ENCODE measurements at regions not wholly inside any gene's neighbourhood (a gene's known extent, or its start where the extent isn't known, plus 50 kb on each side); places are given as distances from the start of the nearest gene placed in this dataset.

GRCh38 chr4:57490520-57491255 is 380.5 kb upstream of the IGFBP7 start:
- no peak for DNase-seq (ENCODE audit: low spot score)
- intact Hi-C loops (cut with DNase I): no loop called here

DNA sequence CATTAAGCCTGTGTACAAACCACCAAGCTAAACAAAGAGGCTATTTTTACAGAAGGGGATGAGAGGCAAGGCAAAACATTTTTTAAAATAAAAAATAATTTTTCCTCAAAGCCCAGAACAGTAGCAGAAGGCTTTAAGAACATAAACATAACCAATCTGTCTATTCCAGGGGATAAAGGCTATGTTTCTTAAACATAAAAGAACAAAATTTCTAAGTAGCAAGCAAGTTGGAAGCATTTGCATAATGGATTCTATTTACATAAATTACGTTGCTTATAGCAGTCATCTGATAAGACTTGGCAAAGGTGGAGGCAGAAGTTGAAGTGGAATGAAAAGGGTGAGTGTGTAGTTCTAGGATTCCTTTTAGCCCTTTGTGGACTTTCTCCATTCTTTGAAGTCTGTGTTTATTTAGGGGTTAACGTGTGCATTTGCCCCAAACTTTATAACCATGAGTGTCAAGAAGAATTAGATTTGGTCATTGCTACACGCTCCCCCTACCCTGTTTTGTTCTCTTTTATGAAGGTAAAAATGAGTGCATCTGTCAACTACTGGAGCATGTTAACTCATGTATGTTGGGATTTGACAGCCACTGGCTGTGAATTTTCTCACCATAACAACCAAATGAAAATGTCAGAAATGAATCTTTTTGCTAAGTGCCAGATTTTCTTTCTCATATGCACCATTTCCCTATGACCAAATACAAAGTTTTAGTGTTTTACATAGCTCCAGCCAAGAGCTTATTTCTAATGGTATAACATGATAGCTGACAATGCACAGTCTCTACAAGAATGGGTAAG is 378.4 kb upstream of the IGFBP7 start:
- intact Hi-C loops (cut with DNase I): no loop called here
- no peak for DNase-seq (ENCODE audit: low spot score)

DNA sequence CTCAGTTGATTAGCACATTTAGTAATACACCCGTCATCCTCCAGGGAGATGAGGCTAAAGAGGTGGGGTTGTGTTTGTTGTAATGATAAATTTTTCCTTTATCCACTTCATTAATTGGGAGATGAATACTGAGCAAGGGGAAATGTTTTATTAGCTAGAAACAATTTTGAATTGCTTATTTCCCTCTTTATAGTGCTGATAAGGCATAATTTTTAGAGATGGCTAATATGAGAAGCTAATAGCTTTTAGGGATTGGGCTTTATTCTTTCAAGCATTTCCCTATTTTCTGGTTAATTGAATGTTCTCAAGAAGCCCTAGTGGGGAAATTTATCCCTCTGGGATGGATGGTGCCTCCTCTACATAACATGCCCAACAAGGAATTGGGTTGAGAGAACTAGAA is 365.2 kb upstream of the IGFBP7 start:
- intact Hi-C loops (cut with DNase I): no loop called here

DNA sequence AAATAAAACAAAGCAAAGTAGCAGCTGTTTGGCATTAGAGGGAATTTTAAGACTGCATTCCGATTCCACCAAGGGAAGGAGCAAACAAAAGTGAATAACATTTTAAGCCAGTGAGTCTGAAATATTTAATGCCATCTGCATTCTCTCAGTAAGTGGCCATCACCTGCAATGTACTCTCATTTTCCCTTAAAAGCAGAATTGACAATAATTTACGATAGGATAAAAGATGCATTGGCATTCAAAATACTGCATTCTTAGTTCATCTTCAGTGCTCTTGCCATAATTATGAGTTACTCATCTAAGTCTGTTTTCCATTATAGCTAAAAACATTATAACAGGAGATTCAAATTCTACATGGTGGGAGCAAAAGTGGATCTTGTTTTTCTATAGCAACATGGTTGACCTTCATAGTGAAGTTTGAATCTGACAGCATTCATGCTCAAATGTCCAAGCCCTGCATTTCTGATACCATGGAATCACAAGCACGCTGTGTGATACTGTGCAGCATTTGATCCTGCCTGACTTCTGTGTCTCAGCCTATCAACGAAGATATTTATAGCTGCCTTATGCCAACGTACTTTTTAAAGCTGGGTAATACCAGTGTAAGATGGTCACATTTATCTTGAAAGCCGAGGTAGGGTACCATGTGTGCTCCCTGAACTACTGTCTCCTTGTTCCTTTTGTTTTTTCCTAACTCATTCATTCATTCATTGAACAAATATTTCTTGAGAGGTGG is 355.3 kb upstream of the IGFBP7 start:
- DNase-seq (ENCODE audit: low spot score): no peak
- intact Hi-C loops (cut with DNase I): loop anchor here (10.0 kb wide), 1 partner anchor 399 kb away; no protein-coding TSS in a partner anchor

More for the DNA sequence above, 365.2 kb upstream of the IGFBP7 start:
- no peak for DNase-seq (ENCODE audit: low spot score)

DNA sequence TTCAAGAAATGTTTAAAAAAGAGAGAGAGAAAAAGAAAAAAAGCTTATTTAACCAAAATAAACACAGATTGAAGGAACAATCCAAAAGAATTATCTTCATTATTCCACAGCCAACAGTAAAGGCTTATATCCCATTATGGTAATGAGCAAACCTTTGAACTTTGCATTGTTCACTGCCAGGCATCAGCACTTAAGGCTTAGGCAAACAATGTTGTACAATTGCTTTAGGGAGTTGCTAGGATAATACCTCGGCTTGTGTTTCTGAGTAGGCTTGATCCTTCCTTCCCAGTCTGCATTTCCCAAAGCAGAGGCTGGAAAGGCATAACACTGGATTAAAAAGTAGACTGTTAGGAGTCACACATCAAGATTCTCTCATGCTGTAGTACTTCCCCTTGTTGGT is 352.7 kb upstream of the IGFBP7 start:
- DNase-seq (ENCODE audit: low spot score): no peak
- intact Hi-C loops (cut with DNase I): loop anchor here (10.0 kb wide), 1 partner anchor 402 kb away; no protein-coding TSS in a partner anchor

GRCh38 chr4:57460967-57461366 is 350.8 kb upstream of the IGFBP7 start:
- intact Hi-C loops (cut with DNase I): loop anchor here (10.0 kb wide), 1 partner anchor 404 kb away; no protein-coding TSS in a partner anchor
- DNase-seq (ENCODE audit: low spot score): no peak

GRCh38 chr4:57448901-57449300 is 338.7 kb upstream of the IGFBP7 start:
- intact Hi-C loops (cut with DNase I): no loop called here
- DNase-seq (ENCODE audit: low spot score): no peak

DNA sequence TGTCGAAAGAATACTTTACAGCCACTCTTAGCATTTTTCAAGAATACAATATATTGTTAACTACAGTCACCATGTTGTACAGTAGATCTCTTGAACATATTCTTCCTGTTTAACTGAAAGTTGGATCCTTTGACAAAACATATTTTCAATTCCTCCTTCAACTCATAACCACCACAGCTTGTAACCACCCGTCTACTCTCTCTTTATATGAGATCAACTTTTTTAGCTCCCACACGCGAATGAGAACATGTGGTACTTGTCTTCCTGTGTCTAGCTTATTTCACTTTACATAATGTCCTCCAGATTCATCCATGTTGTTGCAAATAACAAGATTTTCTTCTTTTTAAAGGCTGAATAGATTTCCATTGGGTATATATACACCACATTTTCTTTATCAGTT is 338.3 kb upstream of the IGFBP7 start:
- intact Hi-C loops (cut with DNase I): no loop called here
- DNase-seq (ENCODE audit: low spot score): no peak

DNA sequence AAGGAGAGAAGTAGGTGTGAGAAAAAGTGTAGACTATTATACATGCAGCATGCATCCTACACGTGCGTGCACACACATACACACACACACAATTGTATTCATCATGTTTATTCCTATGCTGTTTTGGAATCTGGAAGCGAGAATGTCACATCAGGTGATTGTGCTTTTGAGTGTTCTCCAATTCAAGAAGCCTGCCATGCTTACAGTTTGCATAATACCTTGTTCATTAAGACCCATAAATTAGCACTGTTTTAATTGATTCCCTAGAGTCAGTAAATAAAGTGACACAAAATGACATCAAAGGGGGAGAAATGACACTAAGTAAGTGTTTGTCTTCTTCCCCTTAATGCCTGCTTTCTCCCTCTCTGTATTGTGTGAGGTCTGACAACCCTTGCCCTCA is 336.1 kb upstream of the IGFBP7 start:
- intact Hi-C loops (cut with DNase I): no loop called here
- no peak for DNase-seq (ENCODE audit: low spot score)

DNA sequence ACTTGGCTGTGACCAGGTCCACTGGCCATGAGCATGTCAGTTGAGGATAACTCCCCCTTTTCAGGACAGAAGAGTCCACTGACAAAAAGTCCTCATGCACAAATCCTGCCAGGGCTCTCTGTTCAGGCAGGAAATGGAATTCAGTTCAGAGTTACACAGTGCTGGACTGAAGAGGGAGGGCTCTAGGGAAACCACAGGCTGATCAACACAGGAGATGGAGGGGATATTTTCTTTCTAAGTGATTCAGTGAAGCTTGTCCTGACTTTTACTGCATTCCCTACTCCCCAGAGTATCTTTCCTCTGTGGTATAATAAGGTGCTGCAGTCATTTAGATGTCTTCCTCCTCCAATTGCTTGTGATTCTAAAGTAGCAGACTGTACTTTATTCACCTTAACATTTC is 335.5 kb upstream of the IGFBP7 start:
- no peak for DNase-seq (ENCODE audit: low spot score)
- intact Hi-C loops (cut with DNase I): no loop called here

DNA sequence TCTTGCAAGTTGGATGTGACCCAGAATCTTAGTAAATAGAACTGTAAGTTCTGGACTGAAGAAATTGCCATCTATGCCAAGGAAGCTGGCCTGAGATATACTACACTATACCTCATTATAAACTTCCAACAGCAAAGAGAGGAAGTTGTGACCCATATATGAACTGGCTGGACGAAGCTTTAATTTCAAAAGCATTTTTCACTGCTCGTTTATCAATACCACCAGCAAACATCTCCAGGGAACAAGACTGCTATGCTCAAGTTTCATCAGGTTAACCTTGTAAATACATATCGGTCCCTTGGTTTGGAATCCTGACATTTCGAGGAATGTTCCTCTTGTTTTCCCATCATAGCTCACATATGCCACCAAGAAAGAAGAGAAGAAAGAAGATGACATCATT is 334.5 kb upstream of the IGFBP7 start:
- DNase-seq (ENCODE audit: low spot score): no peak
- intact Hi-C loops (cut with DNase I): loop anchor here (5.0 kb wide), 1 partner anchor 618 kb away; no protein-coding TSS in a partner anchor

DNA sequence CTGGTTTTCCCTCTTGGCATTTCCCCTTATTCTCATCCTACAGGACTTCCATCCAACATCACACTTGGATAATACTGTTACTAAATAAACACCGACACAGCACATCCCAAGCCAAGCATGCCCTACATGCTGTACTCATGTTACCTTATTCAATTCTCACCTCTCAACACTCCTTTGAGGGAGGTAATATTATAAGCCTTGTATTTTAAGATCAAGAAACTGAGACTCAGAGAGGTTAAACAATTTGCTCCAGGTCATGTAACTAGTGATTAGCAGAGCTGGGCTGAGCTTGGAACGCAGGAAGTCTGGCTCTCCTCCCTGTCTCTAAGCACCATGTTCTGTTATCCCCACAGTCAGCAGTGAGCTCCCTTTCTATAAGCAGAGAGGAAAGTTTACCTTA is 333.6 kb upstream of the IGFBP7 start:
- no peak for DNase-seq (ENCODE audit: low spot score)
- intact Hi-C loops (cut with DNase I): loop anchor here (5.0 kb wide), 1 partner anchor 619 kb away; no protein-coding TSS in a partner anchor

DNA sequence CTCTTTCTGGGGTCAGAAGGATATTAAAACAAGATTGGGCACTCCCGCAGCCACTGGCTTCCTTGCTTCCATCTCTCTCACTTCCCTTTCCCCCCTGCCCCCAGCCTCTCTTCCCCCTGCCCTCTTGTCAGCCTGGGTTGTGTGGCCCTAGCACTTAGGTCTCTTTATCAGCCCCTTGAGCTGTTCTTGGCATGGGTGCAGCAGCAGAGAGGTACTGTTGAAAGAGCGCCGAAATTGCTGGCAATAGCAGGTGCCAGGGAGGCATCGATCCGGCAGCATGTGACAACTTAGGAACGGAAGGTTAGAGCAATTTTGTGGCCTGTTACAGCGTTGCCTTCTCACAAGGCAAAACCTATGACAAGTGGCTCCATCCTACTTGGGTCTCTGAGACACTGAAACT is 333.1 kb upstream of the IGFBP7 start:
- intact Hi-C loops (cut with DNase I): loop anchor here (5.0 kb wide), 1 partner anchor 619 kb away; no protein-coding TSS in a partner anchor
- DNase-seq (ENCODE audit: low spot score): no peak

GRCh38 chr4:57442831-57443291 is 332.7 kb upstream of the IGFBP7 start:
- intact Hi-C loops (cut with DNase I): loop anchor here (5.0 kb wide), 1 partner anchor 619 kb away; no protein-coding TSS in a partner anchor
- DNase-seq (ENCODE audit: low spot score): no peak

DNA sequence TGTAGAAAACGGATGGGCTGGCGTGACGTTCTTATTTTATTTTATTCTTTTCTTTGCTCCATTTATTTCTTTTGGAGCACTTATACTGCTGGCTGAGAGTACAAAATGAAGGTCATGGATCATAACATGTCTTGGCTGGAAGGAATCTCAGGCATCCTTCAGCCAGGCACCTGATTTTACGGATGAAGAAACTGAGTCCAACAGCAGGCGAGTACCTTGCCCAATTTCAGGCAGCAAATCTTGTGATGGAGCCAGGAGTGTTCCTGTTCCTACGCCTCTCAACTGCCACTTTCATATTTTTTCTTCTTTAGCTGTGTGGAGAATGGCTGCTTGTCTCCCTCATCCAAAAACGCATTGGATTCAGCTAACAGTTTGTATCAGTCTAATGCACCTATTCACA is 332.1 kb upstream of the IGFBP7 start:
- intact Hi-C loops (cut with DNase I): loop anchor here (5.0 kb wide), 1 partner anchor 620 kb away; no protein-coding TSS in a partner anchor
- DNase-seq (ENCODE audit: low spot score): no peak

GRCh38 chr4:57437649-57438048 is 327.5 kb upstream of the IGFBP7 start:
- intact Hi-C loops (cut with DNase I): no loop called here
- no peak for DNase-seq (ENCODE audit: low spot score)

DNA sequence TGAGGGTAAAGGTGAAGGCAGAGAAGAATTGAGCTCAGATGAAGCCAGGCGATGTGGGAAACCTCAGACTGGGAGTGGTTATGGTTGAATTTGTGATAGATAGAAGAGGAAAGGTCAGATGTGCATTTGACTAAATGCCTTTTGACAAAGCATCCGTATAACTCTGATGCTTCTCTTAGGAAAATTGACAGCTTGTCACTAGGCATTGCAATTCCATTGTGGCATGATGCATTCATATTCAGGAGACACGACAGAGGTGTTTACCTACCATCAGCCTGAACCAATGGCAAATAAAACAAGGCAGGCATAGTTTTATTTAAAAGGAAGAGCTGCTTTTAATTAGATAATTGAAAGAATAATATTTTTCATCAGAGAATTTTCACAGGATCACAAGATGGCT is 325.1 kb upstream of the IGFBP7 start:
- intact Hi-C loops (cut with DNase I): no loop called here

GRCh38 chr4:57430726-57431125 is 320.5 kb upstream of the IGFBP7 start:
- no peak for DNase-seq (ENCODE audit: low spot score)
- intact Hi-C loops (cut with DNase I): no loop called here

More for the DNA sequence above, 325.1 kb upstream of the IGFBP7 start:
- DNase-seq (ENCODE audit: low spot score): no peak

DNA sequence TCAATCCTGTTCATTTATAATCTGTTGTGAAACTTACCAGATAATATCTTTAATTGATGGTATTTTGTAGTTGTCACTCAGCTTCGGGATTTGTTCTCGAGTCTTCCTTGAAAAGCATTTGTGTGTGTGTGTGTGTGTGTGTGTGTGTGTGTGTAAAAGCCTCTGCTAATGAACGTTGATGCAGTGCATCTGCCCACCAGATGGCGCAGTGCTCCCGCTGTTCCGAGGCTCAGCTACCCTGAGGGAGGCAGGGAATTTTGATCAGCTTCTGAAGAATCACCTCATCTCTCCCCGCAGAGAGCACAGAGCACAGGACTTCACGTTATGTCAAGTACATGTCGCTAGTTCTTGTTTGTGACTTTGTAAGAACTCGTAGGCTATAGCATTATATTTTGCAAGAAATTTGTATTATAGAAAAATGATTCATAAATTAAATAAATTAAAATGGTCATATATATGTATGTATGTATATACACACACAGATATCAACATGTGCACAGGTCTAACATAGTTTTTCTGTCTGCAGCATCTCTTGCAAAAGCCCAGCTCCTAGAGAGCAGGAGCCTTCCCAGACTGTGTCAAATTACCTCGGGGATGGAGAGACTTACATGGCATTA is 316.7 kb upstream of the IGFBP7 start:
- no peak for DNase-seq (ENCODE audit: low spot score)
- intact Hi-C loops (cut with DNase I): loop anchor here (5.0 kb wide), 1 partner anchor 260 kb away; no protein-coding TSS in a partner anchor

Measured in cardiac septum (tissue), 1 donor.